ENCODE measurements at regions not wholly inside any gene's neighbourhood (a gene's known extent, or its start where the extent isn't known, plus 50 kb on each side); places are given as distances from the start of the nearest gene placed in this dataset.

DNA sequence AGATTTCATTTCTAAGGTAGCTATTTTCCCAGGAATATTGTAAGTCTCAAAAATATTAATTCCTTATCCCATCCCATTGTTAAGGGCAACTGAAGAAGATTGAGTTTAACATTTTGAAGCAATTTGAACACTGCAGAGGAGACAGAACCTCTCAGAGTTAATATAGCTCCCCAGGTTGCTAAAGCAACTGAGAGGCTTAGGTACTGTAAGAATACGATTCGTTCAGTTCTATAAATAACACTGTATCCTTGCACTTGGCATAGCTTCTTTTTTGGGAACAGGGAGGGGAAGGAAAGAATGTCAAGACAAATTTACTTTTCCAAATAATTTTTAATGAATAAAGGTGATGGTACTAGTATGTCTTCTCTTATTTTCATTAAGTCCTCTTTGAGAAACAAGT lies 658.4 kb upstream of the CELF2 start:
- Histone ChIP-seq H3K9me3 (ENCODE audit: insufficient read depth, low read depth, low read length) (no peaks in the 10 kb centered on the region), H3K27me3 (ENCODE audit: insufficient read depth, low read length) (no peaks in the 10 kb centered on the region), H2AFZ (ENCODE audit: low read depth, low read length) (no peak overlapping the region), H3K27ac (ENCODE audit: low read depth, low read length) (no peak overlapping the region), H3K79me2 (ENCODE audit: insufficient read depth, low read length) (no peaks in the 10 kb centered on the region), H3K36me3 (ENCODE audit: insufficient read depth, low read length) (no peaks in the 10 kb centered on the region), H4K20me1 (ENCODE audit: insufficient read depth, low read length) (no peaks in the 10 kb centered on the region), H3K4me1 (ENCODE audit: insufficient read depth, low read length) (no peaks in the 10 kb centered on the region), H3K9ac (ENCODE audit: low read length) (no peak overlapping the region), H3K4me3 (ENCODE audit: insufficient read depth, low read depth, low read length) (no peak overlapping the region), H3K4me2 (ENCODE audit: low read length) (no peak overlapping the region)
- Mint-ChIP-seq H3K27me3 (ENCODE audit: low read depth, unreplicated experiment) (no peaks in the 10 kb centered on the region), H3K4me1 (ENCODE audit: low read depth, unreplicated experiment) (peaks cover 4% of the 10 kb centered on the region), H3K4me3 (ENCODE audit: unreplicated experiment) (no peak overlapping the region), H3K36me3 (ENCODE audit: low read depth, unreplicated experiment) (no peaks in the 10 kb centered on the region), H3K27ac (ENCODE audit: unreplicated experiment) (no peak overlapping the region), H3K9me3 (ENCODE audit: unreplicated experiment) (no peaks in the 10 kb centered on the region)
- FAIRE-seq, result no peak
- no peak for DNase-seq (ENCODE audit: low read depth)
- no peak for TF ChIP-seq EZH2 (IDR thresholded peaks at IDR 0.05; ENCODE audit: insufficient read depth, low read length)
- TF ChIP-seq, protein P1, sequence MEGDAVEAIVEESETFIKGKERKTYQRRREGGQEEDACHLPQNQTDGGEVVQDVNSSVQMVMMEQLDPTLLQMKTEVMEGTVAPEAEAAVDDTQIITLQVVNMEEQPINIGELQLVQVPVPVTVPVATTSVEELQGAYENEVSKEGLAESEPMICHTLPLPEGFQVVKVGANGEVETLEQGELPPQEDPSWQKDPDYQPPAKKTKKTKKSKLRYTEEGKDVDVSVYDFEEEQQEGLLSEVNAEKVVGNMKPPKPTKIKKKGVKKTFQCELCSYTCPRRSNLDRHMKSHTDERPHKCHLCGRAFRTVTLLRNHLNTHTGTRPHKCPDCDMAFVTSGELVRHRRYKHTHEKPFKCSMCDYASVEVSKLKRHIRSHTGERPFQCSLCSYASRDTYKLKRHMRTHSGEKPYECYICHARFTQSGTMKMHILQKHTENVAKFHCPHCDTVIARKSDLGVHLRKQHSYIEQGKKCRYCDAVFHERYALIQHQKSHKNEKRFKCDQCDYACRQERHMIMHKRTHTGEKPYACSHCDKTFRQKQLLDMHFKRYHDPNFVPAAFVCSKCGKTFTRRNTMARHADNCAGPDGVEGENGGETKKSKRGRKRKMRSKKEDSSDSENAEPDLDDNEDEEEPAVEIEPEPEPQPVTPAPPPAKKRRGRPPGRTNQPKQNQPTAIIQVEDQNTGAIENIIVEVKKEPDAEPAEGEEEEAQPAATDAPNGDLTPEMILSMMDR (IDR thresholded peaks at IDR 0.05; ENCODE audit: insufficient read depth, low read depth, low read length), result no peak

DNA sequence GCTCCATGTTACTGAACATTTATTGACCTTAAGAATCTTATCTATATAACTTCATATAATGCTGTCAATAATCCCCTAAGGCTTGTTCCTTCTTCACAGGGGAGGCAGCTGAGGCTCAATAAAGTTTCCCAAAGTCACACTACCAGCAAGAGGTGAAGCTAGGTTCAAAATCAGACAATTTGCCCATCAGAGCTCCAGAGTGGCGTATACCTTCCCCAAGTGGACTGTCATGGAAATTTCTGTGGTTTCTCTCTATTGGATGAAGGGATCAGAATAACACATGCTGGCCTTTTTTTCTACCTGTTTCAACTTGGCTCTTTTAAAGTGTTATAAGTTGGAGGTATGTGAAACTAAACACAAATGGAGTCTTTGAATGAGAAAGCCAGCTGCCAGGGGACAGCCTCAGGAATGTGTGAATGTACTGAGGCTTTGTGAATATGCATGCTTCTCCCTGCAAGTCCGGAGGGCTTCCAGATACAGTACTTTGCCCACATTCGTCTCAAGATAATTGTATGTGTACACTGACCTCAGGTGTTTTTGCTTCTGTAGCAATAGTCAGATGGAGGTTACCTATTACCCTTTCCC lies 656.3 kb upstream of the CELF2 start:
- Mint-ChIP-seq H3K36me3 (ENCODE audit: low read depth, unreplicated experiment) (no peaks in the 10 kb centered on the region), H3K27ac (ENCODE audit: unreplicated experiment) (no peak overlapping the region), H3K4me1 (ENCODE audit: low read depth, unreplicated experiment) (peaks cover 4% of the 10 kb centered on the region), H3K4me3 (ENCODE audit: unreplicated experiment) (no peak overlapping the region), H3K27me3 (ENCODE audit: low read depth, unreplicated experiment) (no peaks in the 10 kb centered on the region), H3K9me3 (ENCODE audit: unreplicated experiment) (no peaks in the 10 kb centered on the region)
- Histone ChIP-seq H3K4me3 (ENCODE audit: insufficient read depth, low read depth, low read length) (no peak overlapping the region), H3K4me2 (ENCODE audit: low read length) (no peak overlapping the region), H3K4me1 (ENCODE audit: insufficient read depth, low read length) (no peaks in the 10 kb centered on the region), H3K36me3 (ENCODE audit: insufficient read depth, low read length) (no peaks in the 10 kb centered on the region), H3K27me3 (ENCODE audit: insufficient read depth, low read length) (no peaks in the 10 kb centered on the region), H2AFZ (ENCODE audit: low read depth, low read length) (no peak overlapping the region), H3K79me2 (ENCODE audit: insufficient read depth, low read length) (no peaks in the 10 kb centered on the region), H3K9me3 (ENCODE audit: insufficient read depth, low read depth, low read length) (no peaks in the 10 kb centered on the region), H3K27ac (ENCODE audit: low read depth, low read length) (no peak overlapping the region), H4K20me1 (ENCODE audit: insufficient read depth, low read length) (no peaks in the 10 kb centered on the region), H3K9ac (ENCODE audit: low read length) (no peak overlapping the region)
- no peak for DNase-seq (ENCODE audit: low read depth)
- TF ChIP-seq, protein P1 (IDR thresholded peaks at IDR 0.05; ENCODE audit: insufficient read depth, low read depth, low read length), result no peak
- TF ChIP-seq EZH2 (IDR thresholded peaks at IDR 0.05; ENCODE audit: insufficient read depth, low read length), result no peak
- FAIRE-seq, result no peak

DNA sequence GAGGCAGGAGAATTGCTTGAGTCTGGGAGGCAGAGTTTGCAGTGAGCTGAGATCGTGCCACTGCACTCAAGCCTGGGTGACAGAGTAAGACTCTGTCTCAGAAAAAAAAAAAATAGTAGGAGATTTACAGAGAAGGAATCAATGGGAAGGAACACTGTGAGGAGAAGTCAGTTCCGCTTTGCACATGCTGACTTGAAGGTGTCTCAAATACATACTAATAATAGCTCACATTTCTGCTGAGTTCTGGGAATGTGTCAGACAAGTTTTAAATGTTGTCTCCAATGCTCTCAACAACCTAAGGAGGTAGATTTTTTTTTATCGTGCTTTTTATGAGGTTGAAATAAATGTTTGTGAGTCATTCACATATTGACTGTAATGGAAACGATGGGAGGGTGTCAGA lies 654.9 kb upstream of the CELF2 start:
- Histone ChIP-seq H3K36me3 (ENCODE audit: insufficient read depth, low read length) (no peaks in the 10 kb centered on the region), H3K9ac (ENCODE audit: low read length) (no peak overlapping the region), H3K4me2 (ENCODE audit: low read length) (no peak overlapping the region), H3K9me3 (ENCODE audit: insufficient read depth, low read depth, low read length) (no peaks in the 10 kb centered on the region), H3K79me2 (ENCODE audit: insufficient read depth, low read length) (no peaks in the 10 kb centered on the region), H3K27me3 (ENCODE audit: insufficient read depth, low read length) (no peaks in the 10 kb centered on the region), H4K20me1 (ENCODE audit: insufficient read depth, low read length) (no peaks in the 10 kb centered on the region), H3K27ac (ENCODE audit: low read depth, low read length) (no peak overlapping the region), H3K4me3 (ENCODE audit: insufficient read depth, low read depth, low read length) (no peak overlapping the region), H2AFZ (ENCODE audit: low read depth, low read length) (no peak overlapping the region), H3K4me1 (ENCODE audit: insufficient read depth, low read length) (no peaks in the 10 kb centered on the region)
- no peak overlapping the region for H3K27ac Mint-ChIP-seq (ENCODE audit: unreplicated experiment)
- no peaks in the 10 kb centered on the region for H3K36me3 Mint-ChIP-seq (ENCODE audit: low read depth, unreplicated experiment)
- no peaks in the 10 kb centered on the region for H3K9me3 Mint-ChIP-seq (ENCODE audit: unreplicated experiment)
- no peak for FAIRE-seq
- H3K4me1 Mint-ChIP-seq (ENCODE audit: low read depth, unreplicated experiment), result peaks cover 4% of the 10 kb centered on the region
- no peak overlapping the region for H3K4me3 Mint-ChIP-seq (ENCODE audit: unreplicated experiment)
- TF ChIP-seq EZH2 (IDR thresholded peaks at IDR 0.05; ENCODE audit: insufficient read depth, low read length), result no peak
- TF ChIP-seq, protein P1 (IDR thresholded peaks at IDR 0.05; ENCODE audit: insufficient read depth, low read depth, low read length), result no peak
- DNase-seq (ENCODE audit: low read depth), result no peak
- no peaks in the 10 kb centered on the region for H3K27me3 Mint-ChIP-seq (ENCODE audit: low read depth, unreplicated experiment)
